ENCODE measurements at regions not wholly inside any gene's neighbourhood (a gene's known extent, or its start where the extent isn't known, plus 50 kb on each side); places are given as distances from the start of the nearest gene placed in this dataset.

DNA sequence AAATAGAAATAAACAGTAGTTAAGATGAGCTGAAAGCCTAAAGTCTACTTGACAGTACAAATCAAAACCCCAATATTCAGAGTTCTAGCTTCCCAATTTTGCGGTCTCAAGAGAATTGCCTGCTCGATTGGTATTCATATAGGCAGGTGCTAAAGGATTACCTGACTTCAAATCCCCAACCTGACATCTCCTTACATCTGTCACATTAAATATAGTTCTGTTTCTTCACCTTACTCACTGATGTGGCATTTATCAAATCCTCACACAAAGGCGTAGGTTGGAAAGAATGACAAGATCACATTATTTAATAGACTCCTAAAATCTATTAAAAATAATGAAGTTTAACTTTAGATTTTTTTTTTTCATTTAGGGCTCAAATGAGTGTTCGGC lies 72.8 kb upstream of the ANKH start:
- no peak for DNase-seq (ENCODE audit: low read depth in 2 of 2)
- H3K4me3 ChIP-seq (replicated peaks in 1 of 2; ENCODE audit: low read depth in 2 of 2, low read length in 2 of 2): no peak overlapping the region
- TF ChIP-seq, protein P1, sequence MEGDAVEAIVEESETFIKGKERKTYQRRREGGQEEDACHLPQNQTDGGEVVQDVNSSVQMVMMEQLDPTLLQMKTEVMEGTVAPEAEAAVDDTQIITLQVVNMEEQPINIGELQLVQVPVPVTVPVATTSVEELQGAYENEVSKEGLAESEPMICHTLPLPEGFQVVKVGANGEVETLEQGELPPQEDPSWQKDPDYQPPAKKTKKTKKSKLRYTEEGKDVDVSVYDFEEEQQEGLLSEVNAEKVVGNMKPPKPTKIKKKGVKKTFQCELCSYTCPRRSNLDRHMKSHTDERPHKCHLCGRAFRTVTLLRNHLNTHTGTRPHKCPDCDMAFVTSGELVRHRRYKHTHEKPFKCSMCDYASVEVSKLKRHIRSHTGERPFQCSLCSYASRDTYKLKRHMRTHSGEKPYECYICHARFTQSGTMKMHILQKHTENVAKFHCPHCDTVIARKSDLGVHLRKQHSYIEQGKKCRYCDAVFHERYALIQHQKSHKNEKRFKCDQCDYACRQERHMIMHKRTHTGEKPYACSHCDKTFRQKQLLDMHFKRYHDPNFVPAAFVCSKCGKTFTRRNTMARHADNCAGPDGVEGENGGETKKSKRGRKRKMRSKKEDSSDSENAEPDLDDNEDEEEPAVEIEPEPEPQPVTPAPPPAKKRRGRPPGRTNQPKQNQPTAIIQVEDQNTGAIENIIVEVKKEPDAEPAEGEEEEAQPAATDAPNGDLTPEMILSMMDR (IDR thresholded peaks at IDR 0.05; ENCODE audit: low read depth, low read length): no peak

DNA sequence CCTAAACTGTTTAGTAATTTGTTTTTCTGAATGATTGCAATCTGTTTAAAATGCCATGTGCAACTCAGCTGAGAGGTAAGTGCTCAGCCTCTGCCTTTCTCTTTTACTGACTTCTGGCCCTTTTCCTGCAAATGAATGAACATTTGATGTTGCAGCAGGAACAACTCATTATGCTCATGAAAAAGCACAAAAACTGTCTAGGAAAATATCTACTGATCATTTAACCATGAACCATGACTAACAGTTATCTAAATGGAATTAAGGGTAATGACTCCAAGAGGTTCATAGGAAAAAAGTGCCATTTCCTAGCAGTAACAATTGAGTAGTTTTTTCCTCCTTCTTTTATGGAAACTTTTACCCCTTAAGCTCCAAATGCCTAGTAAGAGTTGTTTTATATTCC lies 70.6 kb upstream of the ANKH start:
- TF ChIP-seq, protein P1 (IDR thresholded peaks at IDR 0.05; ENCODE audit: low read depth, low read length): no peak
- no peak for DNase-seq (ENCODE audit: low read depth in 2 of 2)

DNA sequence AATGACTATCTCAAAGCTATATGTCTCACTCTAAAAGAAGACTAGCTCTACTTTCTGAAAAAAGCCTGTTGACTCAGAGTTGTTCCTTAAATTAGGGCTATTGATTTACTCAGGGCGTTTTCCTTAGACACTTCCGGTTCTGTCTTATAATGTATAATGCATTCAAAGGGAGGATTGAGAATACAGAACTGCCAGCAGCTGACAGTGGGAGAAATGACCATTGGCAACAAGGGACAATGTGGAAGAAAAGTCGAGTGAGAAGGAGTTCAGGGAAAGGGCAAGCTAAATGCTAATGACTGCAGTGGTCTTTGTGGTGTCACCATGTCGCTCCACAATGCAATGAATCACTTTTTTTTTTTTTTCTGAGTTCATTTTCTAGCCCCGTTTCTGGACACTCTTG lies 65.7 kb upstream of the ANKH start:
- TF ChIP-seq, protein P1 (IDR thresholded peaks at IDR 0.05; ENCODE audit: low read depth, low read length): no peak
- DNase-seq (ENCODE audit: low read depth in 2 of 2): no peak
- H3K4me3 ChIP-seq (replicated peaks in 1 of 2; ENCODE audit: low read depth in 2 of 2, low read length in 2 of 2): no peak overlapping the region

More for the DNA sequence above, 70.6 kb upstream of the ANKH start:
- H3K4me3 ChIP-seq (replicated peaks in 1 of 2; ENCODE audit: low read depth in 2 of 2, low read length in 2 of 2): no peak overlapping the region

DNA sequence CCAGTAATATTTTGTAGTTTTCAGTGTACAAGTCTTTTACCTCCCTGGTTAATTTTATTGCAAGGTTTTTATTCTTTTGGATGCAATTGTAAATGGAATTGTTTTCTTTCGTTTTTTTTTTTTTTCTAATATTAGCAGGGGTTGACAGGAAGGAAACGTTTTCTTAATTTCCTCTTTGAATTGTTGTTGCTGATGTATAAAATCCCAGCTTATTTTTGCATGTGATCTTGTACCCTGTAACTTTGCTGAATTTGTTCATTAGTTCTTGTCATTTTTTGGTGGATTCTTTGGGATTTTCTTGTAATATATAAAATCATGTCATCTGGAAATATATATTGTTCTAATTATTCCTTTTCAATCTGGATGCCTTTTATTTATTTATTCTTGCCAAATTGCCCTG lies 65.0 kb upstream of the ANKH start:
- TF ChIP-seq, protein P1 (IDR thresholded peaks at IDR 0.05; ENCODE audit: low read depth, low read length): no peak

DNA sequence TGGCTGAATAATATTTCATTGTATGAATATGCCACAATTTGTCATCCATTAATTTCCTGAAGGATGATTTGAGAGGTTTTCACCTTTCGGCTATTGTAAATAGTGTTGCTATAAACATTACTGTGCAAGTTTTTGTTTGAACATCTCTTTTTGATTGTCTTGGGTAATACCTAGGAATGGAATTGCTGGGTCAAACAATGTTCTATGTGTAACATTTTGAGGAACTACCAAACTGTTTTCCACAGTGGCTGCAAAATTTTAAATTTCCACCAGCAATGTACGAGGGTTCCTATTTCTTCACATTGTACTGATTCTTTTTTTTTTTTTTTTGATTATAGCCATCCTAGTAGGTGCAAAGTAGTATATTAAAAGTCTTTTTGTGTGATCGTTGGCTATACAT lies 63.8 kb upstream of the ANKH start:
- DNase-seq (ENCODE audit: low read depth in 2 of 2): no peak
- no peak overlapping the region for H3K4me3 ChIP-seq (replicated peaks in 1 of 2; ENCODE audit: low read depth in 2 of 2, low read length in 2 of 2)
- TF ChIP-seq, protein P1 (IDR thresholded peaks at IDR 0.05; ENCODE audit: low read depth, low read length): no peak

More for the DNA sequence above, 65.0 kb upstream of the ANKH start:
- no peak overlapping the region for H3K4me3 ChIP-seq (replicated peaks in 1 of 2; ENCODE audit: low read depth in 2 of 2, low read length in 2 of 2)
- DNase-seq (ENCODE audit: low read depth in 2 of 2): no peak

DNA sequence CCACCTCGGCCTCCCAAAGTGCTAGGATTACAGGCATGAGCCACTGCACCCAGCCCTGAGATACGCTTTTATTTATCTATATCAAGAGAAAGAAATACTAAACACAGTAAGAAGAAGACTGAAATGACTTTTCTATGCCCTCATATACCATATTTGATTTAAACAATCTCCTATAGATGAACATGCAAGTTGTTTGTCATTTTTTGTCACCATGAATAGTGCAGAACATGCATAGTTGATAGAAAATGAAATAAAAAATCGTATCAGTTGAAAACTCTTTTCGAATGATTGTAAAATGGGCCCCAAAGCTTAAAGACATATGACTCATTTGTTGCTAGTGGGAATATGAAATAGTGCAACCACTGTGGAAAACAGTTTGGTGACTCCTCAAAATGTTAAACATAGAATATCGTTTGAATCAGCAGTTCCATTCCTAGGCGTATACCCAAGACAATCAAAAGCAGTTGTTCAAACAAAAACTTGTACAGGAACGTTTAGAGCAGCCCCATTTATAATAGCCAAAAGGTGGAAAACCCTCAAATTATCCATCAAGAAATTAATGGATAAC lies 61.4 kb upstream of the ANKH start:
- no peak overlapping the region for H3K4me3 ChIP-seq (replicated peaks in 1 of 2; ENCODE audit: low read depth in 2 of 2, low read length in 2 of 2)
- TF ChIP-seq, protein P1 (IDR thresholded peaks at IDR 0.05; ENCODE audit: low read depth, low read length): no peak
- DNase-seq (ENCODE audit: low read depth in 2 of 2): no peak

DNA sequence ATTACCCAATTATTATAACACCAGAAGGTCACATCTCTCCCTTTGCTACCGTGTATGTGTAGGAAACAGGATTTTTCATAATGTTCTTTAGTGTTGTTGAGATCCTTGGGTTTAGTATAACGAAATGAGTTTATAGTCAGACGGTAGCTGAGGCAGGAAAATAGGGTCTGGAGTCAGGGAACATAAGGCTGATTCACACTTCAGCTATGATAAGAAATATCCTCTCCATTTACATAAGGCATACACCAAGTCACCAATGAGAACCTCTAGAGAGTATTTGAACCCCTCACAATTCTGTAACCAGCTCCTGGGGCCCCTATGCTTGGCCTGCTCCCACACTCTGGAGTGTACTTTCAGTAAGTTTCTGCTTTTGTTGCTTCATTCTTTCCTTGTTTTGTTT lies 58.9 kb upstream of the ANKH start:
- TF ChIP-seq, protein P1 (IDR thresholded peaks at IDR 0.05; ENCODE audit: low read depth, low read length): no peak
- DNase-seq (ENCODE audit: low read depth in 2 of 2): peak in 1 of 2 donors; percentile 56
- H3K4me3 ChIP-seq (replicated peaks in 1 of 2; ENCODE audit: low read depth in 2 of 2, low read length in 2 of 2): no peak overlapping the region

Data from cardiac fibroblast (primary cell).